ENCODE measurements at regions not wholly inside any gene's neighbourhood (a gene's known extent, or its start where the extent isn't known, plus 50 kb on each side); places are given as distances from the start of the nearest gene placed in this dataset.

DNA sequence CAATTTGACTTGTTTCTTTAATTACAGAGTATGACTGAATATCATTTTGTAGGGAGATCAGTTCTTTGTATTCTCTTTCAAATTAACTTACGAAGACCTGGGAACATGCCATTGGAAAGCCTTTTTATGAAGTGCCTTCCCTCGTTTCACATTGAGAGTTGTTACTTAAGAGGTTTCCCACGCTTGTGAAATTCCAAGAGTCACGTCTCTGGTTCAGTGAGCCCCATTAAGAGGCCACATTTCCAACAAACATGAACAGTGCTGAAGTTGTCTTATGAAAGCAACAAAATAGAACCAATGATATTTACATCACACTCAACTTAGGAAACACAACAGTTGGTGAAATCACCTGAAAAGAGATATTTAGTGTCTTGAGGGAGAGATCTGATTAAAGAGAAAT, 334.1 kb downstream of the TOX3 start:
- TF ChIP-seq JUND (IDR thresholded peaks at IDR 0.05) (no peak), CBX3 (IDR thresholded peaks at IDR 0.05; ENCODE audit: low read depth) (no peak)
- H3K79me2 ChIP-seq (ENCODE audit: insufficient read depth, low read length): no peaks in the 10 kb centered on the region
- DNase-seq (ENCODE audit: low read depth, low spot score) (no peak), ATAC-seq (no peak)
- H2AFZ ChIP-seq (ENCODE audit: low read depth, low read length, poor library complexity, severe bottlenecking): no peak overlapping the region
- BruUV-seq (replicated peaks): no TSS peak
- no peaks in the 10 kb centered on the region for H3K27me3 ChIP-seq (ENCODE audit: insufficient read depth, low read length)
- no peaks in the 10 kb centered on the region for H3K9me2 ChIP-seq (ENCODE audit: insufficient read depth)
- no peak overlapping the region for H3K4me2 ChIP-seq (ENCODE audit: low read length)
- peaks cover 6 to 7% of the 10 kb centered on the region in 2 experiments; a peak in 2 of 4 replicates for H3K9me3 ChIP-seq (ENCODE audit: control insufficient read depth in 1 of 2, insufficient read depth in 1 of 2, low read depth in 1 of 2, low read length in 2 of 2)
- no peak overlapping the region for H3K9ac ChIP-seq (ENCODE audit: low read length)
- H3K27ac ChIP-seq (ENCODE audit: low read depth, low read length): no peak overlapping the region
- ChIA-PET POLR2A (no interaction called here), CTCF (no interaction called here), RAD21 (ENCODE audit: low non-redundant PET in 1 of 2, low total read pairs in 2 of 2, uncharacterized antibody in 2 of 2, unreplicated experiment in 2 of 2) (no interaction called here)
- no peaks in the 10 kb centered on the region for H3K4me1 ChIP-seq (ENCODE audit: control insufficient read depth in 1 of 2, insufficient read depth in 2 of 2, low read length in 2 of 2)
- H3K36me3 ChIP-seq (ENCODE audit: control insufficient read depth in 1 of 2, insufficient read depth in 2 of 2, low read length in 2 of 2): no peaks in the 10 kb centered on the region
- intact Hi-C loops (cut with micrococcal nuclease): no loop called here
- no peak overlapping the region for H3K4me3 ChIP-seq (replicated peaks in 1 of 2; ENCODE audit: low read depth in 1 of 2, low read length in 2 of 2)
- H4K20me1 ChIP-seq (ENCODE audit: insufficient read depth): no peaks in the 10 kb centered on the region

DNA sequence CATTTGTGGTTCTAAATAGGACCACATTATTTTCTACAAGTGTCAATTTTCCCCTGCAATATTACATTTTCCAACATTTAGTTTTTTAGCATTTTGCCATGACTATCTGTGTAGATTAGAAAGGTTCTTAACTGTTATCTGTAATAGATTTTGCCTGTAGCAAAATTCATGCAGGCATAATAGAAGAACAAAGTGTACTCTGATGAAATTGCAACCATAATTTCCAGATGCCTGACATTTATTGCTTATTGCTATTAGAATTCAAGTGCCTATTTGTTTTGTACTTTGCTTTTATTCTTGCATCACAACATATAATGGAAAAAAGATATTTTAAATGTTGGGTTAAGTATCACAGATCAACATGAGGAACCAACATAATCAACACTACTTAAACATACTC, 337.7 kb downstream of the TOX3 start:
- ATAC-seq: no peak
- Histone ChIP-seq H3K9me2 (ENCODE audit: insufficient read depth) (no peaks in the 10 kb centered on the region), H3K27me3 (ENCODE audit: insufficient read depth, low read length) (no peaks in the 10 kb centered on the region), H3K9ac (ENCODE audit: low read length) (no peak overlapping the region), H3K9me3 (ENCODE audit: control insufficient read depth in 1 of 2, insufficient read depth in 1 of 2, low read depth in 1 of 2, low read length in 2 of 2) (peaks cover 7 to 10% of the 10 kb centered on the region in 2 experiments; a peak in 2 of 4 replicates), H4K20me1 (ENCODE audit: insufficient read depth) (no peaks in the 10 kb centered on the region), H3K4me2 (ENCODE audit: low read length) (no peak overlapping the region), H3K27ac (ENCODE audit: low read depth, low read length) (no peak overlapping the region), H3K36me3 (ENCODE audit: control insufficient read depth in 1 of 2, insufficient read depth in 2 of 2, low read length in 2 of 2) (no peaks in the 10 kb centered on the region), H2AFZ (ENCODE audit: low read depth, low read length, poor library complexity, severe bottlenecking) (no peak overlapping the region), H3K4me1 (ENCODE audit: control insufficient read depth in 1 of 2, insufficient read depth in 2 of 2, low read length in 2 of 2) (no peaks in the 10 kb centered on the region), H3K4me3 (replicated peaks in 1 of 2; ENCODE audit: low read depth in 1 of 2, low read length in 2 of 2) (no peak overlapping the region), H3K79me2 (ENCODE audit: insufficient read depth, low read length) (no peaks in the 10 kb centered on the region)
- TF ChIP-seq ZFX (IDR thresholded peaks at IDR 0.05) (no peak), SP1 (IDR thresholded peaks at IDR 0.05; ENCODE audit: low read depth) (no peak), EZH2phosphoT487 (IDR thresholded peaks at IDR 0.05; ENCODE audit: borderline replicate concordance) (no peak), CEBPB (IDR thresholded peaks at IDR 0.05; ENCODE audit: low read depth) (no peak)
- BruUV-seq (replicated peaks): no TSS peak
- ChIA-PET POLR2A (no interaction called here), RAD21 (ENCODE audit: low non-redundant PET in 1 of 2, low total read pairs in 2 of 2, uncharacterized antibody in 2 of 2, unreplicated experiment in 2 of 2) (no interaction called here), CTCF (no interaction called here)
- intact Hi-C loops (cut with micrococcal nuclease): no loop called here
- no peak for DNase-seq (ENCODE audit: low read depth, low spot score)
